Bone marrow (tissue), 2 donors: ENCODE measurements at regions not wholly inside any gene's neighbourhood (a gene's known extent, or its start where the extent isn't known, plus 50 kb on each side); places are given as distances from the start of the nearest gene placed in this dataset.
"Not testable (repeated sequence)": the region's sequence is repeated elsewhere in the genome, so short reads cannot be mapped to it uniquely, and the experiment has no call there.

Experiments
- DNase-seq, 2 donors: peaks; one replicate each; lab custom pipeline; 2025; lab: John Stamatoyannopoulos, UW

DNA sequence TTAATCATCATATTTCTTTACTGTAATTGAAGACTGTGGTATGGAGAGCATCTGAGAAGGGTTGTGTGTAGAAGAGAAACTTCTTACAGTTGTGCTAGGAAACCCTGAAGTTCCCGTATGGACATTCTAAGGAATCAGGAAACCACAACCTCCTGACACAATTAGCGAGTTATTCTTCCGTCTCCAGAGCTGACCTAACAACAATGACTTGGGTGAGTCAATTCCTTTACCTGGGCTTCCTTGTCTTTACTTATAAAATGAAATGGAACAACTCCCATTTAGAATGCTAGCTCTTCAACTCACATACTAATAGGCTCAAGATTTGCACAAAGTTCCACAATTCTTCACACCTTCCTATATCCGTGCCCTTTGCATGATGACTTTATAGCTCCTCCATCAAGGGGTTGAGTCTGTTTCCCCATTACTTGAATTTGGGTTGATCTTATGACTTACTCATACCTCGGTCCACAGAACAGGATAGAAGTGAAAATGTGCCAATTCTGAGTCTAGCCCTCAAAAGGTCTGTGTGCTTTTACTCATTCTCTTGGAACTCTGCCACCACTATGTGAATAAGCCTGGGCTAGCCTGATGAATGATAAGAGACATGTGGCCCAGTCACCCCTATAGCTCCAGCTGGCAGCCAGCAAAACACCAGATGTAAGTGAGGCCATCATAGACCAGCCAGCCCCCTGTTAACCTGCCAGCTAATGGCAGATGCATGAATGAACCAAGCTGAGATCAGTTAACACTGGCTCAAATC, 459.4 kb downstream of the ETNK1 start:
- DNase-seq, result no peak

DNA sequence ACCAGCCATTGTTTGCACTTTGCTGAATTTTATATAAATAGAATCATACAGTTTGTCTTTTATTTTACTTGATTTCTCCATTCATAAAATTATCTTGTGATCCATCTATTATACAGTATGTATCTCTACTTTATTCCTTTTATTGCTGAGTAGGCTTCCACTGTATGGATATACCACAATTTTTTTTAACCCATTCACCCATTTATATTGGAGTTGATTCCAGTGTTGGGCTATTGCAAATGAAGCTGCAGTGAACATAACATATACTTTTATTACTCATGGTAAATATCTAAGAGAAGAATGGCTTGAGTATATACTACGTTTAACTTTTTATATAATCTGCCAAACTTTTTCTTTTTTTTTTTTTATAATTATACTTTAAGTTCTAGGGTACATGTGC, 463.6 kb downstream of the ETNK1 start:
- no peak for DNase-seq

DNA sequence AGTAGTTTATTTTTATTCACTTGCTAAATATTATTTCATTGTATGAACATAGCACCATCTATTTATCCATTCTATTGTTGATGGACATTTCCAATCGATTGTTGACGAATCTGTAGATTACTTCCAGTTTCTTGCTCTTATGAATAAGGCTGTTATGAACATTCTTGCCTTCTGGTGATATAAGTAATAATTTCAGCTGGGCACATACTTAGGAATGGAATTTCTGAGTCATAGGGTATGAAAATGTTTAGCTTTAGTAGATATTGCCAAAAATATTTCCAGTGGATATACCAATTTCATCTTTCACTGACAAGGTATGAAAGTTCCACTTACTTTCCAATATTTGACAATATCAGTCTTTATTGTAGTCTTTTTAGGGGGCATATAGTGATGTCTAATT, 468.5 kb downstream of the ETNK1 start:
- no peak for DNase-seq

- DNase-seq, result no peak
These were observed 471.4 kb downstream of the ETNK1 start for GRCh38 chr12:23096321-23096720.

DNA sequence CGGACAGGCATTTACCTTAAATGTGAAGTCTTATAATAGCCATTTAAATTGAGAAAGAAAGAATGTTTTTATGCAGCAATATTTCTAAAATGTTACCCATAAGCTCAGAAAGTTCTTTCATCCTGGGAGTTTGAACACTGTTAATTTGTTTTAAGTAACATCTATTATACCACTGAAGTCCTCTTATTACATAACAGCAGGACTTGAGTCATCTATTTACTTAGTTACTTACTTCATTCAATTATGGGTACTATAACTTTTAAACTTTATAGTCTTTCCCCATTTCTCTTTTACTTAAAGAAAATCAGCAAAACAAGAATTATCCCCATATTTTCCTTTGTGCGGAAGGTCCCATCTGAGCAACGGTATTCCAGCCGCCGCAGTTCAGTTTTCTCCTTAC, 473.1 kb downstream of the ETNK1 start:
- DNase-seq, result no peak

- no peak for DNase-seq
These were observed 473.5 kb downstream of the ETNK1 start for GRCh38 chr12:23098517-23098916.

DNA sequence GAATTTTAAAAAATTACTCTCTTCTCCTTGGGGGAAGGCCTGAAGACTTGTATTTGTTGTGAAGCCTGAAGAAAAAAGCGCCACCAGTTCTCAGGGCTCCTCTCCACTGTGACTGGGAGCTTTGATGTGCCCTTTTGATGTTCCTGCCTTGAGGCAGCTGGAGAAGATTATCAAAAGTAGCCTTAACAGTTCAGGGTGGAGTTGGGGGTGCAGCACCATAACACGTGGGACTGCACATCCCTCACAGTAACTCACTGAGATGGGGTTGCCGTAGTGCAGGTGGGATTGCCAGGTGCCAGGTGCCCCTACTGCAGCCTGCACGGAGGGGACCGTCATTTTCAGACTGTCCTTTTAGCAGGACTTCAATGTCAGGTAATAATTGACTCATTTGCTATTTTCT, 474.1 kb downstream of the ETNK1 start:
- no peak for DNase-seq

GRCh38 chr12:23099604-23100003, 474.6 kb downstream of the ETNK1 start:
- DNase-seq, result no peak

DNA sequence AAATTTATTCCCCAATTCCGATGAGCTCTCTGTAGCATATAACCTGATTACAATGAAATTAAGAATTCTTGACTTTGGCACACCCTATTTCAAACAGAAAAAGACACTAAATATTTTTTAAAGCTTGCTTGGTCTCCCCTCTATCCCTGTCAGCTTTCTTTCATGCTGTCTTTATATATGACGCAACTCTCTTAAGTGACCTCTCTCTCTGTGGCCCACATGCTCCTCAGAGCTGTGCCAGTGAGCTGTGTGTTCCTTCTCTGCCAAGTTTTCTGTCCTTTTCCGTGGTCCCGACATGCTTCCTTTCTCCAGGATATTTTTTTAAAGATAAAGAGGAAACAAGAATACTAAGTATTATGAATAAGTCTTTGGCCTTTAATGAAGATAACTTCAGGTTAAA, 484.0 kb downstream of the ETNK1 start:
- DNase-seq, result no peak

GRCh38 chr12:23113781-23114180, 488.8 kb downstream of the ETNK1 start:
- DNase-seq, result no peak

- DNase-seq, result no peak
These were observed 491.0 kb downstream of the ETNK1 start for GRCh38 chr12:23115984-23116383.

GRCh38 chr12:23126794-23127193, 501.8 kb downstream of the ETNK1 start:
- DNase-seq, result no peak

GRCh38 chr12:23127701-23128100, 502.7 kb downstream of the ETNK1 start:
- no peak for DNase-seq

DNA sequence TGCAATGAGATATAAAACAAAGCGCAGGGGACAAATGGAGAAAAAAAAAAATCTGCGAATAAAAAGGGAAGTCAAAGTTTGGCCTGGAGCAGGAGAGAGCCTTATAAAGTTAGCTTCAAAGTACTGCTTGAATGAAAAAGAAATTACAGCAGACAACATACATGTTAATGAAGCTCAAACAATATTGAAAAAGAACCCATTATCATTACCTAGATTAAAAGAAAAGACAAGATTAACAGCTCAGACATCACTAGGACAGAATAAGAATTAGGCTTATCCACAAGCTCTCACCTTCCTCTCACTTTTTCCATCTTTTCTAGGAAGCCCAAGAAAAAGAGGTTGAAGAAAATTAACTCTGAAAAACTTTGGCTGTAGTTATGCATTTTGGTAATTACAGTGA, 503.5 kb downstream of the ETNK1 start:
- no peak for DNase-seq

DNA sequence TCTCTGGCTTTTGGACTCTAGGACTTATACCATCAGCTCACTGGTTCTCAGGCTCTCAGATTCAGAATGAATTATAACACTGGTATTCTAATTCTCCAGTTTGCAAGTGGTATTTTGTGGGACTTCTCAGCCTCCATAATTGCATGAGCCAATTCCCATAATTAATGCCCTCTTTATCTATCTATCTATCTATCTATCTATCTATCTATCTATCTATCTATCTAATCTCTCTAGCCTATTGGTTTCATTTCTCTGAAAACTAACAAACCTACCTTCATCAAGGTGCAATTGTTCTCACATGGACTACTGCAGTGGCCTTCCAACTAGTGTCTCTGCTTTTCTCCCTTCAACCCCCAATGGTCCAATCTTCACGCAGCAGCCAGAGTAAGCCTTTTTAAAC, 507.4 kb downstream of the ETNK1 start:
- DNase-seq, result no peak

- DNase-seq, result no peak
These were observed 508.5 kb downstream of the ETNK1 start for GRCh38 chr12:23133471-23133870.

DNA sequence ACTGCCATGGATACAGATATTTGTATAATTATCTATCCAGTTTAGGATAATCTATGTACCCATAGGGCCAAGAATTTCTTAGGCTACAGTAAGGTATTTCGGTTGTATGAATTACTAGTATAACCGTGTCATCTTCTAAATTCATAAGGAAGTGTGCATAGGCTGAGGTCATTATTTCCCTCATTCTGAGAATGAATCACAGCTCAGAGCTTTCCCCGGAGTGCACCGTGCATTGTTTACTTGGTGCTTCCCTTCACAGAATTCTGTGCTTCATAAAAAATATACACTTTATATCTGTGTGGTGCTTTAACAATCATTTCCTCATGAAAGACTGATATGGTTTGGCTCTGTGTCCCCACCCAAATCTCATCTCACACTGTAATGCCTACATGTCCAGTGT, 514.1 kb downstream of the ETNK1 start:
- no peak for DNase-seq

DNA sequence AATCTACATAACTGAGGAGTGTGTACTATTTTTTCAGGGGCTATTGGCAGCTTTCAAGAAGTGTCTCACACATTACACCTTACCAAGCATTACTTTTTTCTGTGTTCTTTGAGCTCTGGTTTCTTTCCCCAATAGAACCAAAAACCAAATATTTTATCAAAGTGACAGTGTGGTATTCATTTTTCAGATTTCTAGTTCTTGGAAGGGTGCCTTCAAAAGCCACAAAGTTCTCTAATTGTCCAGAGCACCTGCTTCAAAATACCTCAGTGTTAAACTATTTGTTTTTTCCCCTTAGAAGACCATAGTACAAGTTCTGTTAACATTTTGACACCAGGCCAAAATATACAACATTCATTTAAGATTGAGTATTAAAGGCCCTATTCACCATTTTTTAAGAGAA, 515.7 kb downstream of the ETNK1 start:
- DNase-seq, result no peak

- no peak for DNase-seq
These were observed 516.4 kb downstream of the ETNK1 start for GRCh38 chr12:23141335-23141734.

- DNase-seq, result not testable (repeated sequence)
These were observed 521.1 kb downstream of the ETNK1 start for GRCh38 chr12:23146070-23146469.

DNA sequence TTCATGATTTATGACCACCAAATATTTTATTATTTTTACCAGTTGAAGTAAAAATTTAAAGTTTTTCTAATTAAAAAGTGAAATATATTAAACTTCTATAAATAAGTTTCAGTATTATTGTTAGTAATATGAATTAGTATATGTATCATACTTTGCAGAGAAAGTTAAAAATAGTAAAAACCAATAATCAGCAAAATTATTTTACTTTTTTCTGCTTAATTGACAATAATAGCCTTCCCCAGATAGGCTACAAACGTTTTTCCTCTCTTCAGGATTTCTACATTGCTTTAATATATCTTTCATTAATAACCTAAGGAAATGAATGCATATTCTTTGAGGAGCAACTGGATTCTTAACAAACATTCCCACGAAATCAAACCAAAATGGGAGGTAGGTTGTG, 543.5 kb downstream of the ETNK1 start:
- DNase-seq, result no peak

GRCh38 chr12:23169012-23169695, 544.2 kb downstream of the ETNK1 start:
- DNase-seq, result no peak

- no peak for DNase-seq
These were observed 544.7 kb downstream of the ETNK1 start for GRCh38 chr12:23169696-23170013.

DNA sequence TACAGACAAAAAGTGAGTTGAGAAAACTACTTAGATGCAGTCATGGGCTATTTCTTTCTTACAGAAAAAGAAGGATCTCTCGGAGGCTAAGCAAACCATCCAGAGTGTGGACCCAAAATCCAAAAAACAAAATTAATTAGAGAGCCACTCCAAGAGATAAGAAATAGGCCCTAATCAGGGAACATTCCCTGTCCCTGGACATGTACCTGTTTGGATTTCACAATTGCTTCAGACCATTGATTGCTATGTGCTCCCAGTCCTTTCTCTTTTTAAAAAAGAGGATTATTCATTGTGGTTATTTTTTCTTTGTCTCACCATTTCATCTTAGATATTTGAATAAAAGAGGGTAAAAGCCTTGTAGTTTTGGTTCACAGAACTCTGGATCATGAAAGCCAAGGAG, 549.9 kb downstream of the ETNK1 start:
- DNase-seq, result no peak
